HepG2 (cell line): ENCODE measurements at regions not wholly inside any gene's neighbourhood (a gene's known extent, or its start where the extent isn't known, plus 50 kb on each side); places are given as distances from the start of the nearest gene placed in this dataset.

Experiments
- ZMYM4 ChIP-seq: sonication (generic); formaldehyde crosslinking; IDR thresholded peaks from 2 replicates; pipeline ENCODE4 v1.8.1; 2023; ENCODE audit warnings: mild to moderate bottlenecking, missing genetic modification reagents
- TF ChIP-seq, protein P1 (sequence below): IDR thresholded peaks from 2 replicates; pipeline ENCODE4 v1.6.1; 2012; ENCODE audit warnings: low read length, improper control_type of control experiment
- TF ChIP-seq, protein P2 (sequence below): sonication (generic); formaldehyde crosslinking; IDR thresholded peaks from 2 replicates; pipeline ENCODE4 v1.4.0; 2020; ENCODE audit warnings: missing genetic modification reagents, borderline replicate concordance
- TF ChIP-seq, protein P3 (sequence below): IDR thresholded peaks from 2 replicates; pipeline ENCODE4 v1.4.0; 2020; ENCODE audit warnings: mild to moderate bottlenecking, missing genetic modification reagents

DNA sequence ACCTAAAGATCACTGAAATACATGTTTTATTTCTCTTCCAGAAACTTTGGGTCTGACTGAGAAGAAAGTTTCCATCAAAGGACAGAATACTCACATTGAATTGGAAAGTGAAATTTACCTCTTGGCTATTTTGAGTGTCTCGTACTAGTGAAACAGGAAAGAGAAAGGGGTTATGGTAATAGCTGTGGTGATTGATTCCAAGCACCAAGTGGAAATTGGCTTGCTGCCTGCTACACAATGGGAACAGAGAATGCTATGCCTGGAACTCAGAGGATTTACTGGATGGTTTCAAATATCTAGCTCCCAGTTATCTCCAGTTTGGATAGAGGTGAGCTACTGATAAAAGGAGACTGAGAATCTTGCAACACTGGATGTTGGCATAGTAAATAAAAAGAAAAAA is 492.8 kb upstream of the FSIP2 start (continued):
- TF ChIP-seq, protein P1, sequence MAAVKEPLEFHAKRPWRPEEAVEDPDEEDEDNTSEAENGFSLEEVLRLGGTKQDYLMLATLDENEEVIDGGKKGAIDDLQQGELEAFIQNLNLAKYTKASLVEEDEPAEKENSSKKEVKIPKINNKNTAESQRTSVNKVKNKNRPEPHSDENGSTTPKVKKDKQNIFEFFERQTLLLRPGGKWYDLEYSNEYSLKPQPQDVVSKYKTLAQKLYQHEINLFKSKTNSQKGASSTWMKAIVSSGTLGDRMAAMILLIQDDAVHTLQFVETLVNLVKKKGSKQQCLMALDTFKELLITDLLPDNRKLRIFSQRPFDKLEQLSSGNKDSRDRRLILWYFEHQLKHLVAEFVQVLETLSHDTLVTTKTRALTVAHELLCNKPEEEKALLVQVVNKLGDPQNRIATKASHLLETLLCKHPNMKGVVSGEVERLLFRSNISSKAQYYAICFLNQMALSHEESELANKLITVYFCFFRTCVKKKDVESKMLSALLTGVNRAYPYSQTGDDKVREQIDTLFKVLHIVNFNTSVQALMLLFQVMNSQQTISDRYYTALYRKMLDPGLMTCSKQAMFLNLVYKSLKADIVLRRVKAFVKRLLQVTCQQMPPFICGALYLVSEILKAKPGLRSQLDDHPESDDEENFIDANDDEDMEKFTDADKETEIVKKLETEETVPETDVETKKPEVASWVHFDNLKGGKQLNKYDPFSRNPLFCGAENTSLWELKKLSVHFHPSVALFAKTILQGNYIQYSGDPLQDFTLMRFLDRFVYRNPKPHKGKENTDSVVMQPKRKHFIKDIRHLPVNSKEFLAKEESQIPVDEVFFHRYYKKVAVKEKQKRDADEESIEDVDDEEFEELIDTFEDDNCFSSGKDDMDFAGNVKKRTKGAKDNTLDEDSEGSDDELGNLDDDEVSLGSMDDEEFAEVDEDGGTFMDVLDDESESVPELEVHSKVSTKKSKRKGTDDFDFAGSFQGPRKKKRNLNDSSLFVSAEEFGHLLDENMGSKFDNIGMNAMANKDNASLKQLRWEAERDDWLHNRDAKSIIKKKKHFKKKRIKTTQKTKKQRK, result no peak
- TF ChIP-seq, protein P2, sequence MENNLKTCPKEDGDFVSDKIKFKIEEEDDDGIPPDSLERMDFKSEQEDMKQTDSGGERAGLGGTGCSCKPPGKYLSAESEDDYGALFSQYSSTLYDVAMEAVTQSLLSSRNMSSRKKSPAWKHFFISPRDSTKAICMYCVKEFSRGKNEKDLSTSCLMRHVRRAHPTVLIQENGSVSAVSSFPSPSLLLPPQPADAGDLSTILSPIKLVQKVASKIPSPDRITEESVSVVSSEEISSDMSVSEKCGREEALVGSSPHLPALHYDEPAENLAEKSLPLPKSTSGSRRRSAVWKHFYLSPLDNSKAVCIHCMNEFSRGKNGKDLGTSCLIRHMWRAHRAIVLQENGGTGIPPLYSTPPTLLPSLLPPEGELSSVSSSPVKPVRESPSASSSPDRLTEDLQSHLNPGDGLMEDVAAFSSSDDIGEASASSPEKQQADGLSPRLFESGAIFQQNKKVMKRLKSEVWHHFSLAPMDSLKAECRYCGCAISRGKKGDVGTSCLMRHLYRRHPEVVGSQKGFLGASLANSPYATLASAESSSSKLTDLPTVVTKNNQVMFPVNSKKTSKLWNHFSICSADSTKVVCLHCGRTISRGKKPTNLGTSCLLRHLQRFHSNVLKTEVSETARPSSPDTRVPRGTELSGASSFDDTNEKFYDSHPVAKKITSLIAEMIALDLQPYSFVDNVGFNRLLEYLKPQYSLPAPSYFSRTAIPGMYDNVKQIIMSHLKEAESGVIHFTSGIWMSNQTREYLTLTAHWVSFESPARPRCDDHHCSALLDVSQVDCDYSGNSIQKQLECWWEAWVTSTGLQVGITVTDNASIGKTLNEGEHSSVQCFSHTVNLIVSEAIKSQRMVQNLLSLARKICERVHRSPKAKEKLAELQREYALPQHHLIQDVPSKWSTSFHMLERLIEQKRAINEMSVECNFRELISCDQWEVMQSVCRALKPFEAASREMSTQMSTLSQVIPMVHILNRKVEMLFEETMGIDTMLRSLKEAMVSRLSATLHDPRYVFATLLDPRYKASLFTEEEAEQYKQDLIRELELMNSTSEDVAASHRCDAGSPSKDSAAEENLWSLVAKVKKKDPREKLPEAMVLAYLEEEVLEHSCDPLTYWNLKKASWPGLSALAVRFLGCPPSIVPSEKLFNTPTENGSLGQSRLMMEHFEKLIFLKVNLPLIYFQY (CRISPR knock-in tag), result no peak
- TF ChIP-seq ZMYM4 (CRISPR knock-in tag), result no peak
- TF ChIP-seq, protein P3, sequence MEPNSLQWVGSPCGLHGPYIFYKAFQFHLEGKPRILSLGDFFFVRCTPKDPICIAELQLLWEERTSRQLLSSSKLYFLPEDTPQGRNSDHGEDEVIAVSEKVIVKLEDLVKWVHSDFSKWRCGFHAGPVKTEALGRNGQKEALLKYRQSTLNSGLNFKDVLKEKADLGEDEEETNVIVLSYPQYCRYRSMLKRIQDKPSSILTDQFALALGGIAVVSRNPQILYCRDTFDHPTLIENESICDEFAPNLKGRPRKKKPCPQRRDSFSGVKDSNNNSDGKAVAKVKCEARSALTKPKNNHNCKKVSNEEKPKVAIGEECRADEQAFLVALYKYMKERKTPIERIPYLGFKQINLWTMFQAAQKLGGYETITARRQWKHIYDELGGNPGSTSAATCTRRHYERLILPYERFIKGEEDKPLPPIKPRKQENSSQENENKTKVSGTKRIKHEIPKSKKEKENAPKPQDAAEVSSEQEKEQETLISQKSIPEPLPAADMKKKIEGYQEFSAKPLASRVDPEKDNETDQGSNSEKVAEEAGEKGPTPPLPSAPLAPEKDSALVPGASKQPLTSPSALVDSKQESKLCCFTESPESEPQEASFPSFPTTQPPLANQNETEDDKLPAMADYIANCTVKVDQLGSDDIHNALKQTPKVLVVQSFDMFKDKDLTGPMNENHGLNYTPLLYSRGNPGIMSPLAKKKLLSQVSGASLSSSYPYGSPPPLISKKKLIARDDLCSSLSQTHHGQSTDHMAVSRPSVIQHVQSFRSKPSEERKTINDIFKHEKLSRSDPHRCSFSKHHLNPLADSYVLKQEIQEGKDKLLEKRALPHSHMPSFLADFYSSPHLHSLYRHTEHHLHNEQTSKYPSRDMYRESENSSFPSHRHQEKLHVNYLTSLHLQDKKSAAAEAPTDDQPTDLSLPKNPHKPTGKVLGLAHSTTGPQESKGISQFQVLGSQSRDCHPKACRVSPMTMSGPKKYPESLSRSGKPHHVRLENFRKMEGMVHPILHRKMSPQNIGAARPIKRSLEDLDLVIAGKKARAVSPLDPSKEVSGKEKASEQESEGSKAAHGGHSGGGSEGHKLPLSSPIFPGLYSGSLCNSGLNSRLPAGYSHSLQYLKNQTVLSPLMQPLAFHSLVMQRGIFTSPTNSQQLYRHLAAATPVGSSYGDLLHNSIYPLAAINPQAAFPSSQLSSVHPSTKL (CRISPR knock-in tag), result no peak
